SK-N-SH (cell line): ENCODE measurements at regions not wholly inside any gene's neighbourhood (a gene's known extent, or its start where the extent isn't known, plus 50 kb on each side); places are given as distances from the start of the nearest gene placed in this dataset.
"Not testable (repeated sequence)": the region's sequence is repeated elsewhere in the genome, so short reads cannot be mapped to it uniquely, and the experiment has no call there.

Experiments
- CTCF ChIA-PET: fragments of 300-600, 350-600 bp; formaldehyde crosslinking; extraction: SDS; loops from one replicate; lab custom pipeline; 2021; lab: Yijun Ruan, JAX
- POLR2A ChIA-PET: fragments of 350-600 bp; sonication (Branson Sonifier 250); formaldehyde crosslinking; extraction: SDS; loops from one replicate; lab custom pipeline; 2020; ENCODE audit warnings: antibody characterized with exemption, inconsistent platforms; lab: Yijun Ruan, JAX
- DNase-seq: peaks from one replicate; pipeline ENCODE4 v3.0.0; 2012
- H2AFZ ChIP-seq: fragments of 200-600 bp; sonication (generic); 2 replicates; pipeline ENCODE4 v1.8.1; 2016; ENCODE audit warnings: antibody characterized with exemption, mild to moderate bottlenecking, low read depth
- H3F3A ChIP-seq: fragments of 200-600 bp; sonication (generic); replicated peaks from 2 replicates; pipeline ENCODE3; 2016; ENCODE audit warnings: antibody characterized with exemption, mild to moderate bottlenecking; ENCODE audit not compliant: insufficient read depth
- H3K27ac ChIP-seq, 2 experiments: fragments of 200-500 bp in 1 of 2; fragments of 200-600 bp in 1 of 2; sonication (Bioruptor generic) in 1 of 2; sonication (generic), shearing (Covaris generic) in 1 of 2; 2 replicates each; pipeline versions ENCODE4 v1.5.1 to v1.6.1; 2014 to 2016; ENCODE audit warnings: low read depth in 2 of 2, inconsistent platforms in 1 of 2, low read length in 1 of 2, mild to moderate bottlenecking in 1 of 2, mixed read lengths in 1 of 2
- H3K27me3 ChIP-seq: fragments of 200-600 bp; sonication (generic), shearing (Covaris generic); 2 replicates; pipeline ENCODE4 v1.6.1; 2016; ENCODE audit warnings: mixed run types; ENCODE audit not compliant: insufficient read depth
- H3K36me3 ChIP-seq, 2 experiments: fragments of 200-500 bp in 1 of 2; fragments of 200-600 bp in 1 of 2; sonication (Bioruptor generic) in 1 of 2; sonication (generic) in 1 of 2; replicated peaks in 1 of 2; 2 replicates each; pipeline versions ENCODE3 to v1.5.1; 2014 to 2016; ENCODE audit warnings: low read length in 1 of 2, mild to moderate bottlenecking in 1 of 2; ENCODE audit not compliant: insufficient read depth in 2 of 2, control insufficient read depth in 1 of 2
- H3K4me1 ChIP-seq, 2 experiments: fragments of 200-500 bp in 1 of 2; fragments of 200-600 bp in 1 of 2; sonication (Bioruptor generic) in 1 of 2; sonication (generic), shearing (Covaris generic) in 1 of 2; 2 replicates each; pipeline versions ENCODE4 v1.5.1 to v1.6.1; 2014 to 2016; ENCODE audit warnings: low read depth in 1 of 2, low read length in 1 of 2, mixed run types in 1 of 2; ENCODE audit not compliant: insufficient read depth in 2 of 2, control insufficient read depth in 1 of 2
- H3K4me2 ChIP-seq: fragments of 200-600 bp; sonication (generic), shearing (Covaris generic); 2 replicates; pipeline ENCODE4 v1.6.1; 2017; ENCODE audit warnings: mixed run types
- H3K4me3 ChIP-seq, 2 experiments: fragments of 200-500 bp in 1 of 2; fragments of 200-600 bp in 1 of 2; sonication (Bioruptor generic) in 1 of 2; sonication (generic), shearing (Covaris generic) in 1 of 2; 2 replicates each; pipeline versions ENCODE4 v1.5.1 to v1.8.1; 2014 to 2016; ENCODE audit warnings: low read depth in 2 of 2, inconsistent platforms in 1 of 2, low read length in 1 of 2, mild to moderate bottlenecking in 1 of 2, mixed read lengths in 1 of 2, moderate library complexity in 1 of 2
- H3K79me2 ChIP-seq: fragments of 200-600 bp; sonication (generic); 2 replicates; pipeline ENCODE4 v1.8.1; 2017; ENCODE audit warnings: mild to moderate bottlenecking; ENCODE audit not compliant: insufficient read depth
- H3K9ac ChIP-seq: fragments of 200-600 bp; sonication (generic); 2 replicates; pipeline ENCODE4 v1.6.1; 2017; ENCODE audit warnings: mixed run types
- H3K9me2 ChIP-seq: fragments of 200-600 bp; sonication (generic); 2 replicates; pipeline ENCODE4 v1.6.1; 2017; ENCODE audit warnings: mixed run types
- H3K9me3 ChIP-seq: fragments of 200-600 bp; sonication (generic); 2 replicates; pipeline ENCODE4 v1.6.1; 2017; ENCODE audit warnings: mixed run types, mild to moderate bottlenecking, moderate library complexity
- H4K20me1 ChIP-seq: fragments of 200-600 bp; sonication (generic); 2 replicates; pipeline ENCODE4 v1.6.1; 2017; ENCODE audit warnings: mild to moderate bottlenecking, mixed run types; ENCODE audit not compliant: insufficient read depth
- WGBS: methylation state at CpG from one replicate; pipeline ENCODE4 v1.1.6; 2017; ENCODE audit warnings: low lambda C conversion rate; 5-methylcytosine and 5-hydroxymethylcytosine counted together

DNA sequence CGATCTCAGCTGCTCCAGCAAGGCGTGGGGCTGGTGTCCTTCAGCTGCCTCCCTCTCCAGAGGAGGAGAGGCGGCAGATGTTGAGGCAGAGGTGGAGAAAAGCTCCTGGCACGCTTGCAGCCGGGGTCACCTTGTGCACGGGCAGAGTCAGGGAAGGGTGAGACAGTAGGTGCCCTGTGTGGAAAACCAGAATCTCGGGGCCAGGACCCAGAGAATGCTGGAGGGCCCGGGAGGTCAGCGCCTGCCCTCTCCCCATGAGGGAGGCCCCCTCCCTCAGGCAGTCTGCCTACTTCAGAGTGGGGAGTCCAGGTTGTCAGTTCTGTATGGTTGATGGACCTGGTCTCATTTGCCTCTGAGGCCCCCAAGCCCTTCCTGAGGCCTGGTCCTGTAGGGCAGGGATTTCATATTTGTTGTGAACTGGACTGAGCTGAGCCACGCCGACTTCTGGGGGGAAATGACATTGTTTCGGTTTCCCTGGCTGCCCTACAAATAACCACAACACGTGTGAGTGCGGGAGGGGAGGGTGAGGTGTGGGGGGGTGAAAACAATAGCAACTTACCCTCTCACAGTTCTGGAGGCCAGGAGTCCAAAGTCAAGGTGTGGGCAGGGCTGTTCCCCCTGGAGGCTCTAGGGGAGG is 174.2 kb downstream of the OR4M2 start:
- CTCF ChIA-PET, result interaction anchor here (1.4 kb wide), 1 partner anchor 1897 kb away, joined by 3 read pairs; no protein-coding TSS in a partner anchor
- H3K9me3 ChIP-seq, H3K9ac ChIP-seq, H3K36me3 ChIP-seq, H2AFZ ChIP-seq, POLR2A ChIA-PET, H3F3A ChIP-seq, H3K4me3 ChIP-seq, H3K9me2 ChIP-seq, H3K27ac ChIP-seq, H3K4me2 ChIP-seq, H3K79me2 ChIP-seq, H4K20me1 ChIP-seq, DNase-seq, H3K27me3 ChIP-seq: not testable (repeated sequence)
- H3K4me1 ChIP-seq, result peaks cover 0 to 12% of the 10 kb centered on the region in 2 experiments; a peak in 1 of 4 replicates
- 41% methylated on average over 12 of the region's 14 CpGs for WGBS

DNA sequence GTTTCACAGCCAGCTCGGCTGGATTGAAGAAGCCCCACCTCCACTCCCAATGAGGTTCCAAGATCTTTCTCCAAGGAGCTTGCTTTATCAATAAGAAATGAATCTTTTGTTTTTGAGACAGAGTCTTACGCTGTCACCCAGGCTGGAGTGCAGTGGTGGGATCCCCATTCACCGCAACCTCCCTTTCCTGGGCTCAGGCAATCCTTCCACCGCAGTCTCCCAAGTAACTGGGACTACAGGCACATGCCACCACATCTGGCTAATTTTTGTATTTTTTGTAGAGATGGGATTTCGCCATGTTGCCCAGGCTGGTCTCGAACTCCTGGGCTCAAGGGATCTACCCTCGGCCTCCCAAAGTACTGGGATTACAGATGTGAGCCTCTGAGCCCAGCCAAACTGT is 175.3 kb downstream of the OR4M2 start:
- H3K4me3 ChIP-seq, H3K27ac ChIP-seq, H3K4me2 ChIP-seq, H3K9ac ChIP-seq, H3K9me2 ChIP-seq, H3K9me3 ChIP-seq, H3K36me3 ChIP-seq, H3F3A ChIP-seq, DNase-seq, H4K20me1 ChIP-seq, H2AFZ ChIP-seq, H3K79me2 ChIP-seq, H3K27me3 ChIP-seq, POLR2A ChIA-PET: not testable (repeated sequence)
- CTCF ChIA-PET, result interaction anchor here (1.4 kb wide), 1 partner anchor 1898 kb away, joined by 3 read pairs; no protein-coding TSS in a partner anchor
- H3K4me1 ChIP-seq, result peaks cover 0 to 13% of the 10 kb centered on the region in 2 experiments; a peak in 1 of 4 replicates
- WGBS, result 61% methylated on average over 7 of the region's 7 CpGs

DNA sequence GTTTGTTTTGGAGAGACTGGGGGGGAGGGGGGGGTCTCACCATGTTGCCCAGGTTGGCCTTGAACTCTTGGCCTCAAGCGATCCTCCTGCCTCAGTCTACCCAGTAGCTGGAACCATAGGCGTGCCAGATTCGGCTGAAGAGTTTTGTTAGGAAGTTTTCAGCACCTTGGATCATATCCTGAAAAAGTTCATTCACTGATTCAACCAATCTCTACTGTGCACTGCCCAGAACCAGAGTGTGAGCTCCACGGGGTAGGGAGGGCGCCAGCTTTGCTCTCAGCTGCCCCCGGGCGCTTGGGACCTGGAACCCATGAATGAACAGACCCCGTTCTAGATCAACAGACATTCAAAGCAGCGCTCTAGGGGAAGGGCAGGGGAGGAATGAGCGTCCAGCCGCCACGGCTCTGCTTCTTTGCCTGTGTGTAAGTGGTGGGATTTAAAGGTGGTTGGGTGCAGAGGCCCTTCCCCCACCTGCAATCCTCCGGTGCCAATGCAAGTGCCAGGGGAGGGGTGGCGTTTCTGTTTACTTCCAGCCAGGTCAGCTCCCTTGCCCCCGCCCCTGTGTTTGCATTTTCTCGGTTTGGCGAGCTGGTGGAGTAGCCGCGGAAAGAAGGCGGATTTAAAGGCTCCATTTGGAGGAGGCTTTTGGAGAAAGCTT is 176.2 kb downstream of the OR4M2 start:
- H3K36me3 ChIP-seq, H3K9ac ChIP-seq, H3F3A ChIP-seq, H4K20me1 ChIP-seq, CTCF ChIA-PET, H3K9me2 ChIP-seq, H3K79me2 ChIP-seq, H3K27ac ChIP-seq, DNase-seq, H3K9me3 ChIP-seq, H3K27me3 ChIP-seq: not testable (repeated sequence)
- whole genome bisulfite sequencing, result 15% methylated on average over 20 of the region's 20 CpGs
- Histone ChIP-seq H3K4me3 (peak overlapping the region; percentile 47 to 53; a peak in 3 of 4 replicates), H2AFZ (0 out of 2 replicates have a peak overlapping the region, but pooled peaks have one; percentile 79), H3K4me2 (peak overlapping the region; percentile 59; the same call in 1 of the 2 replicates), H3K4me1 (peaks cover 0 to 13% of the 10 kb centered on the region in 2 experiments; a peak in 1 of 4 replicates)
- POLR2A ChIA-PET, result interaction anchor here (1.7 kb wide), 1 partner anchor 32 kb away, joined by 4 read pairs; no protein-coding TSS in a partner anchor
